Suprapubic skin (tissue), 4 donors: ENCODE measurements at regions not wholly inside any gene's neighbourhood (a gene's known extent, or its start where the extent isn't known, plus 50 kb on each side); places are given as distances from the start of the nearest gene placed in this dataset.
"Not testable (repeated sequence)": the region's sequence is repeated elsewhere in the genome, so short reads cannot be mapped to it uniquely, and the experiment has no call there.

Source experiments
- DNase-seq, 2 donors: peaks; one replicate each; pipeline ENCODE4 v3.0.0-alpha.2; 2019; ENCODE audit warnings: low spot score in 2 of 2
- H3K27ac ChIP-seq: fragments of 200-600 bp; sonication (generic); one replicate; pipeline ENCODE4 v1.5.1; 2019
- H3K27me3 ChIP-seq: fragments of 200-600 bp; sonication (generic); one replicate; pipeline ENCODE4 v1.5.1; 2019
- H3K36me3 ChIP-seq: fragments of 200-600 bp; sonication (generic); one replicate; pipeline ENCODE4 v1.5.1; 2019
- H3K4me1 ChIP-seq: fragments of 200-600 bp; sonication (generic); one replicate; pipeline ENCODE4 v1.5.1; 2019
- H3K4me3 ChIP-seq: fragments of 200-600 bp; sonication (generic); one replicate; pipeline ENCODE4 v1.5.1; 2019; ENCODE audit warnings: mild to moderate bottlenecking
- H3K9me3 ChIP-seq: fragments of 200-600 bp; sonication (generic); one replicate; pipeline ENCODE4 v1.5.1; 2019
- CTCF ChIP-seq, 2 donors: fragments of 200-600 bp in 1 of 2; fragments of 450-650 bp in 1 of 2; sonication (generic) in 1 of 2; IDR thresholded peaks; one replicate each; pipeline ENCODE4 v1.5.1; 2016 to 2019; ENCODE audit warnings: antibody characterized with exemption in 2 of 2, mild to moderate bottlenecking in 1 of 2, moderate library complexity in 1 of 2
- EP300 ChIP-seq: sonication (generic); formaldehyde crosslinking; IDR thresholded peaks from one replicate; pipeline ENCODE4 v1.6.1; 2017; ENCODE audit warnings: antibody characterized with exemption
- POLR2A ChIP-seq, 2 donors: fragments of 450-650 bp; IDR thresholded peaks; one replicate each; pipeline ENCODE4 v1.6.1; 2017; ENCODE audit warnings: antibody characterized with exemption in 2 of 2, mild to moderate bottlenecking in 2 of 2, moderate library complexity in 2 of 2
- POLR2AphosphoS5 ChIP-seq, 3 donors: sonication (generic); formaldehyde crosslinking; IDR thresholded peaks; one replicate each; pipeline ENCODE4 v1.6.1; 2017; ENCODE audit warnings: antibody characterized with exemption in 3 of 3
- WGBS: methylation state at CpG from one replicate; pipeline ENCODE4 v1.1.5; 2018; 5-methylcytosine and 5-hydroxymethylcytosine counted together

DNA sequence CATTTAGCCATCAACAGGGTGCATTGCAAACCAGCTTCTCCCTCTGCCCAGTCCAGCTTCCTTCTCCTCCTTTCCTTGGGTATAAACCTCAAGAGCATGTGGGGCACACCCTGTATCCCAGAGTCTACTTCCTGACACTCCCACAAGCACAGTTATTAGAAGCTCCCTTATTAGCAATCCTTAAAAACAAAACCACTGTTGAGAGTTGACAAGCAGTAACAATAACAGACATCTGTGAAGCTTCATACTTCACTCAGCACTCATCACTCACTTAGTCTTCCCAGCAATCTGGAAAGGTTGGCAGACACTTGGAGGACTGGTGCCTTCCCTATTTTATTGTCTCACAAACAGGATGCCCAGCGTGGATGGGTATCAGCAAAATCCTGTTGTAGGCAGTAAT, 155.5 kb upstream of the PROK2 start:
- 71% methylated on average over 1 of the region's 1 CpG for WGBS
- TF ChIP-seq EP300: no peak
- no peak for TF ChIP-seq POLR2AphosphoS5 (IDR thresholded peaks at IDR 0.05)
- no peak for TF ChIP-seq CTCF (IDR thresholded peaks at IDR 0.05)
- TF ChIP-seq POLR2A (IDR thresholded peaks at IDR 0.05): no peak
- peaks cover 12% of the 10 kb centered on the region for H3K27me3 ChIP-seq
- no peak overlapping the region for H3K27ac ChIP-seq
- no peaks in the 10 kb centered on the region for H3K9me3 ChIP-seq
- no peaks in the 10 kb centered on the region for H3K4me1 ChIP-seq
- no peaks in the 10 kb centered on the region for H3K36me3 ChIP-seq
- DNase-seq: no peak
- no peak overlapping the region for H3K4me3 ChIP-seq

GRCh38 chr3:71938081-71938480, 153.1 kb upstream of the PROK2 start:
- WGBS: 85% methylated on average over 3 of the region's 3 CpGs
- H3K27ac ChIP-seq, H3K9me3 ChIP-seq, H3K36me3 ChIP-seq, H3K27me3 ChIP-seq, H3K4me3 ChIP-seq, DNase-seq, H3K4me1 ChIP-seq: not testable (repeated sequence)

DNA sequence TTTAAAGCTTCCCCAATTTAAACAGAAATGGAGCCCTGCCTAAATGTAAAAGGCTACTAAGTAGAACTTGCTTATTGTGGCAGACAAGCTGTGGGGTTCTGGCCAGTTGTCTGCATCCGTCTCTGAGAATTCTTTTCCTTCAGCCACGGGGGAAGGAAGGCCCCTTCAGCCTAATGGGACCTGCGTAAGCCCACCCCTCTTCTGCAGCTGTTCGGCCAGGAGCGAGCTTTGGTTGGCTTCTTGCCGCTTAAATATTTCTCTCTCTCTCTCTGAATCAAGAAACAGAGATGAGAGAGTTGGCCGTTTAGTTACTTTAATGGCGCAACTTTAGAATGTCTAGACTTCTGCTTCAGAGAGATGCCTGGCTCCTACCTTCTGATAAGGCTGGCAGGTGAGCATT, 151.7 kb upstream of the PROK2 start:
- Histone ChIP-seq H3K27me3 (peaks cover 8% of the 10 kb centered on the region), H3K4me1 (no peaks in the 10 kb centered on the region), H3K9me3 (no peaks in the 10 kb centered on the region), H3K36me3 (no peaks in the 10 kb centered on the region), H3K27ac (no peak overlapping the region), H3K4me3 (no peak overlapping the region)
- 96% methylated on average over 8 of the region's 8 CpGs for WGBS
- no peak for DNase-seq
- TF ChIP-seq EP300 (no peak), CTCF (IDR thresholded peaks at IDR 0.05) (no peak), POLR2A (IDR thresholded peaks at IDR 0.05) (no peak), POLR2AphosphoS5 (IDR thresholded peaks at IDR 0.05) (no peak)

GRCh38 chr3:71934520-71935270, 149.7 kb upstream of the PROK2 start:
- DNase-seq: no peak
- Histone ChIP-seq H3K4me1 (no peaks in the 10 kb centered on the region), H3K27ac (no peak overlapping the region), H3K27me3 (peaks cover 8% of the 10 kb centered on the region), H3K36me3 (no peaks in the 10 kb centered on the region), H3K9me3 (no peaks in the 10 kb centered on the region), H3K4me3 (no peak overlapping the region)
- TF ChIP-seq POLR2AphosphoS5 (IDR thresholded peaks at IDR 0.05) (no peak), CTCF (IDR thresholded peaks at IDR 0.05) (no peak), EP300 (no peak), POLR2A (IDR thresholded peaks at IDR 0.05) (no peak)
- 93% methylated on average over 11 of the region's 11 CpGs for WGBS

- no peak overlapping the region for H3K4me3 ChIP-seq
- no peaks in the 10 kb centered on the region for H3K9me3 ChIP-seq
- H3K27ac ChIP-seq: no peak overlapping the region
- WGBS: 62% methylated on average over 5 of the region's 5 CpGs
- no peaks in the 10 kb centered on the region for H3K4me1 ChIP-seq
- no peak for TF ChIP-seq CTCF (IDR thresholded peaks at IDR 0.05)
- no peak for TF ChIP-seq EP300
- no peak for TF ChIP-seq POLR2AphosphoS5 (IDR thresholded peaks at IDR 0.05)
- TF ChIP-seq POLR2A (IDR thresholded peaks at IDR 0.05): no peak
- no peak for DNase-seq
- peaks cover 8% of the 10 kb centered on the region for H3K27me3 ChIP-seq
- no peaks in the 10 kb centered on the region for H3K36me3 ChIP-seq
These were observed 147.0 kb upstream of the PROK2 start for GRCh38 chr3:71931922-71932321.
